IMR-90 (cell line): ENCODE measurements at regions not wholly inside any gene's neighbourhood (a gene's known extent, or its start where the extent isn't known, plus 50 kb on each side); places are given as distances from the start of the nearest gene placed in this dataset.

Experiments used
- CEBPB ChIP-seq: IDR thresholded peaks from 2 replicates; pipeline ENCODE4 v1.6.1; 2012; ENCODE audit warnings: low read depth, low read length, improper control_type of control experiment
- CHD1 ChIP-seq: IDR thresholded peaks from 2 replicates; pipeline ENCODE4 v1.6.1; 2012; ENCODE audit warnings: low read depth, low read length, improper control_type of control experiment
- CTCF ChIP-seq: conservative IDR thresholded peaks from 2 replicates; pipeline ENCODE4 v1.5.1; 2012; ENCODE audit warnings: mild to moderate bottlenecking, low read depth, low read length, improper control_type of control experiment
- MAZ ChIP-seq: IDR thresholded peaks from 2 replicates; pipeline ENCODE4 v1.6.1; 2012; ENCODE audit warnings: low read depth, mild to moderate bottlenecking, low read length, improper control_type of control experiment, moderate library complexity, borderline replicate concordance
- RAD21 ChIP-seq: IDR thresholded peaks from 2 replicates; pipeline ENCODE4 v1.6.1; 2012; ENCODE audit warnings: low read length, improper control_type of control experiment
- RCOR1 ChIP-seq: IDR thresholded peaks from 2 replicates; pipeline ENCODE4 v1.6.1; 2012; ENCODE audit warnings: mild to moderate bottlenecking, low read length, improper control_type of control experiment; ENCODE audit not compliant: insufficient replicate concordance
- USF2 ChIP-seq: fragments of 150-350 bp; IDR thresholded peaks from 2 replicates; pipeline ENCODE4 v1.6.1; 2017; ENCODE audit warnings: mild to moderate bottlenecking, antibody characterized with exemption, low read length, low read depth
- TF ChIP-seq, protein P1 (sequence below): fragments of 150-350 bp; IDR thresholded peaks from 2 replicates; pipeline ENCODE4 v1.6.1; 2016; ENCODE audit warnings: low read depth, mild to moderate bottlenecking, low read length, moderate library complexity, borderline replicate concordance

DNA sequence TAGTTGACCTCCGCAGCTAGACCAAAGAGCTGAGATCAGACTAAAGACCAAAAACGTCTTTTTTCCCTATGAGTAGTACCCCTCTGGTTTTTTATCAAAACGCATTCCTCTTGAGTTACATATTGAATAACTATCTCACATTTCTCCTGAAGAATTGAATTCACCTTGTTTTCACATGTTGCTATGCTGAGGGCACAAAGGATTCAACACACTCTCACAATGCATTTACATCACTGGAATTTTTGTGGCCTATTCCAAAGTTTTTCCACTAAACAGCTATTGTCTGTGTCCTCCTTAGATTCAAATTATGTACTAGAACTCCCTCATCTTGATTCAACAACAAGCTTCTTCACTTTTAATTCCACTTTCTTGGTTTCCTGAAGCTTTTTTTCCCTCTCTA, 112.5 kb downstream of the RSL24D1 start:
- TF ChIP-seq CTCF (no peak), CEBPB (no peak), MAZ (no peak), RAD21 (no peak), RCOR1 (no peak), USF2 (no peak), CHD1 (no peak)
- TF ChIP-seq, protein P1, sequence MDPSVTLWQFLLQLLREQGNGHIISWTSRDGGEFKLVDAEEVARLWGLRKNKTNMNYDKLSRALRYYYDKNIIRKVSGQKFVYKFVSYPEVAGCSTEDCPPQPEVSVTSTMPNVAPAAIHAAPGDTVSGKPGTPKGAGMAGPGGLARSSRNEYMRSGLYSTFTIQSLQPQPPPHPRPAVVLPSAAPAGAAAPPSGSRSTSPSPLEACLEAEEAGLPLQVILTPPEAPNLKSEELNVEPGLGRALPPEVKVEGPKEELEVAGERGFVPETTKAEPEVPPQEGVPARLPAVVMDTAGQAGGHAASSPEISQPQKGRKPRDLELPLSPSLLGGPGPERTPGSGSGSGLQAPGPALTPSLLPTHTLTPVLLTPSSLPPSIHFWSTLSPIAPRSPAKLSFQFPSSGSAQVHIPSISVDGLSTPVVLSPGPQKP = no peak
